Mesothelial cell of epicardium (in vitro differentiated cells): ENCODE measurements at regions not wholly inside any gene's neighbourhood (a gene's known extent, or its start where the extent isn't known, plus 50 kb on each side); places are given as distances from the start of the nearest gene placed in this dataset.

ENCODE experiments used
- DNase-seq, 2 experiments: peaks; one replicate each; pipeline ENCODE4 v3.0.0; 2021; ENCODE audit warnings: low spot score in 2 of 2; ENCODE audit not compliant: unreplicated experiment in 2 of 2
- H3K27ac Mint-ChIP-seq: 2 replicates; pipeline ENCODE4 v1.8.0; 2021; ENCODE audit warnings: mixed read lengths
- H3K27me3 Mint-ChIP-seq: 2 replicates; pipeline ENCODE4 v1.8.0; 2021; ENCODE audit warnings: low read depth, mixed read lengths
- H3K36me3 Mint-ChIP-seq: 2 replicates; pipeline ENCODE4 v1.8.0; 2021; ENCODE audit warnings: mixed read lengths
- H3K4me1 Mint-ChIP-seq: 2 replicates; pipeline ENCODE4 v1.8.0; 2021; ENCODE audit warnings: mixed read lengths
- H3K4me3 Mint-ChIP-seq: 2 replicates; pipeline ENCODE4 v1.8.0; 2021; ENCODE audit warnings: mild to moderate bottlenecking, moderate library complexity, mixed read lengths
- H3K9me3 Mint-ChIP-seq: 2 replicates; pipeline ENCODE4 v1.8.0; 2021; ENCODE audit warnings: mixed read lengths
- TF ChIP-seq, protein P1 (sequence below): fragments of 200-600 bp; sonication (generic); IDR thresholded peaks from one replicate; pipeline ENCODE4 v1.5.0; 2021; ENCODE audit warnings: antibody characterized with exemption; ENCODE audit not compliant: unreplicated experiment

GRCh38 chrX:63884821-63885790 lies 100.1 kb upstream of the ARHGEF9 start:
- no peak for DNase-seq
- Mint-ChIP-seq H3K27me3 (no peaks in the 10 kb centered on the region), H3K36me3 (no peaks in the 10 kb centered on the region), H3K9me3 (peaks cover 56% of the 10 kb centered on the region), H3K4me1 (no peaks in the 10 kb centered on the region), H3K27ac (no peak overlapping the region), H3K4me3 (no peak overlapping the region)
- TF ChIP-seq, protein P1, sequence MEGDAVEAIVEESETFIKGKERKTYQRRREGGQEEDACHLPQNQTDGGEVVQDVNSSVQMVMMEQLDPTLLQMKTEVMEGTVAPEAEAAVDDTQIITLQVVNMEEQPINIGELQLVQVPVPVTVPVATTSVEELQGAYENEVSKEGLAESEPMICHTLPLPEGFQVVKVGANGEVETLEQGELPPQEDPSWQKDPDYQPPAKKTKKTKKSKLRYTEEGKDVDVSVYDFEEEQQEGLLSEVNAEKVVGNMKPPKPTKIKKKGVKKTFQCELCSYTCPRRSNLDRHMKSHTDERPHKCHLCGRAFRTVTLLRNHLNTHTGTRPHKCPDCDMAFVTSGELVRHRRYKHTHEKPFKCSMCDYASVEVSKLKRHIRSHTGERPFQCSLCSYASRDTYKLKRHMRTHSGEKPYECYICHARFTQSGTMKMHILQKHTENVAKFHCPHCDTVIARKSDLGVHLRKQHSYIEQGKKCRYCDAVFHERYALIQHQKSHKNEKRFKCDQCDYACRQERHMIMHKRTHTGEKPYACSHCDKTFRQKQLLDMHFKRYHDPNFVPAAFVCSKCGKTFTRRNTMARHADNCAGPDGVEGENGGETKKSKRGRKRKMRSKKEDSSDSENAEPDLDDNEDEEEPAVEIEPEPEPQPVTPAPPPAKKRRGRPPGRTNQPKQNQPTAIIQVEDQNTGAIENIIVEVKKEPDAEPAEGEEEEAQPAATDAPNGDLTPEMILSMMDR, result no peak

- Mint-ChIP-seq H3K36me3 (no peaks in the 10 kb centered on the region), H3K27me3 (no peaks in the 10 kb centered on the region), H3K4me1 (no peaks in the 10 kb centered on the region), H3K27ac (no peak overlapping the region), H3K4me3 (no peak overlapping the region), H3K9me3 (peaks cover 68% of the 10 kb centered on the region)
- TF ChIP-seq, protein P1, result no peak
- DNase-seq, result no peak
These were observed 84.5 kb upstream of the ARHGEF9 start for GRCh38 chrX:63869506-63869905.

DNA sequence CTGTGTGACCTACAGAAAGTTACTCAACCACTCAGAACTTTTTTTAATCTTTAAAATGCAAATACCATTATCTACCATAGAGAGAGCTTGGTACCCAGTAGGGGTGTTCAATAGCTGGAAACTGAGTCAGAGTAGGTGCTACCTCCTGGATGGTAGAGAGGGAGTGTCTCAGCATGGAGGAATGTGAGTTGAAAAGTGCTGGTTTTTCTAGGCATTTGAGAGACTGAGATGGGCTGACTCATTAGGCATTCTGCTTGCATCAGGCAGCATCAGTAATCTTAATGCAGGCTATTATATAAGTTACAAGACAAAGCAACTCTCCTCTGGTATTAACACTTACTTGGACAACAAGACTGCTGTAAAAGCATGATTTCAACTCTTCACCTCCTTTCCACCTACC lies 70.9 kb upstream of the ARHGEF9 start:
- Mint-ChIP-seq H3K9me3 (peaks cover 35% of the 10 kb centered on the region), H3K27ac (no peak overlapping the region), H3K4me3 (no peak overlapping the region), H3K27me3 (no peaks in the 10 kb centered on the region), H3K36me3 (no peaks in the 10 kb centered on the region), H3K4me1 (no peaks in the 10 kb centered on the region)
- TF ChIP-seq, protein P1, result no peak
- no peak for DNase-seq

DNA sequence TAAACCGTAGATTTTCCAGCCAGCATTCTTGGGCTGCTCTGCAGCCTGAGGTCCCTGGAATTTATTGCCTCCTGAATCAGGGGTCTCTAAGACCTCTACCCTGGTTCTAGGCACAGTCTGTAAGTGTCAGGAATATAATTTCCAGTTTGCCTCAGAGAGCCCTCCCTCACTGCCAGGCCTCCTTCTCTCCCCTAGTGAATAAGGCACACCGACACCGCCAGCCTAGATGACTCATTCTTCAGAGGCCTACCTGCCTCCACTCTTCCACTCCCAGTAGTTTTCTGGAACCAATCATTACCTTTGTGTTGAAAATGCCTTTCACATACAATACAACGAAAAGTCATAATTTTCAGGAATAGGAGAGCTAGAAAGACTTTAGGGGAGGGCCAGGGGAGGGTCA lies 50.3 kb upstream of the ARHGEF9 start:
- no peaks in the 10 kb centered on the region for H3K27me3 Mint-ChIP-seq
- H3K4me3 Mint-ChIP-seq, result no peak overlapping the region
- H3K27ac Mint-ChIP-seq, result no peak overlapping the region
- H3K9me3 Mint-ChIP-seq, result peaks cover 69% of the 10 kb centered on the region
- no peak for DNase-seq
- no peaks in the 10 kb centered on the region for H3K36me3 Mint-ChIP-seq
- no peaks in the 10 kb centered on the region for H3K4me1 Mint-ChIP-seq
- TF ChIP-seq, protein P1, result no peak
